Stimulated activated CD8-positive, alpha-beta memory T cell treated with anti-CD3 and anti-CD28 coated beads, Interleukin-4, amount 100 ng/mL, for 4 hours (primary cell): ENCODE measurements at regions not wholly inside any gene's neighbourhood (a gene's known extent, or its start where the extent isn't known, plus 50 kb on each side); places are given as distances from the start of the nearest gene placed in this dataset.
"Not testable (repeated sequence)": the region's sequence is repeated elsewhere in the genome, so short reads cannot be mapped to it uniquely, and the experiment has no call there.

Experiments
- DNase-seq, 2 donors: peaks; one replicate each; pipeline ENCODE4 v3.0.0-alpha.2; 2020; ENCODE audit warnings: low read depth in 2 of 2, low spot score in 1 of 2

DNA sequence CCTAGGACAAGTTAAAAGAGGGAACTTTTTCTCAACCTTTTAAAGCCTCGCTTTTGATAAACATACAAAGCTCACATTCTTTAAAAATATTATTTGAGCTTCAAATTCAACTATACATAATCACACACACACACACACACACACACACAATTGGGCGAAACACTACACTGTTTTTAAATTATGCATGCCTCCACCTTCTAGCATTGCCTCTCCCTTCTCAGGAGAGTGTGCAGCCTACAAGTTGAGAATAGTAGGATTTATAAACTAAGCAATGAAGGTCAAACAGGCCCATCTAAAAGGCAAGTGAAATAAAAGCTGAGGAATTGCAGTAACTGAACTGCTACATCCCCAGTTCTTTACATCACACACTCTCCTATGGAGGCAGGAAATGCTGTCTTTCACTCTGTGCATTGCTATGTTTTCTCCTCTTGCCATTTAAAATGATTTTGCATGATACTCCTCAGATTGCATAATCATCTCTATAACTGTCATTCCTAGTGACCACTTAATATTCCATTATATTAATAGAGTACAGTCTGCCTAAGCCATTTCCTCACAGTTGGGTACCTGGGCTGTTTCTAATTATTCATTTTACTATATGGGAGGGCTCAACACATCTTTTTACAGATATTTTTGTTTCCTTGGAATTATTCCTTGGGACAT is 92.5 kb upstream of the KCNE2 start:
- DNase-seq, result no peak

- DNase-seq, result no peak
Measured at GRCh38 chr21:34272321-34272720, 91.5 kb upstream of the KCNE2 start.

- DNase-seq, result no peak
Measured at GRCh38 chr21:34274001-34274400, 89.8 kb upstream of the KCNE2 start.

GRCh38 chr21:34276711-34277425 is 86.9 kb upstream of the KCNE2 start:
- no peak for DNase-seq

DNA sequence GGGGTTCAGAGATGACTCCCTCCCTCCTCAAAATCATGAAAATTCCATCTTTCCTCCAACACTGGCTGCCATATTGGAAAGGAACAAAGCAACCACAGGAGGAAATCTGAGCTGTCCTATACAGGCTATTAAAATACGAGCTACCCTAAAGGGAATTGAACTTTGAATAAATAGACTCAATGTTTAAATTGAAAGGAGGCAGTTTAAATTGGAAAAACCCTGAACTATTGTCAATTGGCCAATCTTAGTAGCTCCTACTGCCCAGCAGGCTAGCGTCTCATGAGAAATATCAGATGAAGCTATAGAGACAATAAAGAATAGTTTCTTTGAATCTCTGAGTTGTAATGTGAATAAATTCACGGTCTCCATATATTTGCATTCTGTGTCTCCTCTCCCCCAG is 85.4 kb upstream of the KCNE2 start:
- no peak for DNase-seq

DNA sequence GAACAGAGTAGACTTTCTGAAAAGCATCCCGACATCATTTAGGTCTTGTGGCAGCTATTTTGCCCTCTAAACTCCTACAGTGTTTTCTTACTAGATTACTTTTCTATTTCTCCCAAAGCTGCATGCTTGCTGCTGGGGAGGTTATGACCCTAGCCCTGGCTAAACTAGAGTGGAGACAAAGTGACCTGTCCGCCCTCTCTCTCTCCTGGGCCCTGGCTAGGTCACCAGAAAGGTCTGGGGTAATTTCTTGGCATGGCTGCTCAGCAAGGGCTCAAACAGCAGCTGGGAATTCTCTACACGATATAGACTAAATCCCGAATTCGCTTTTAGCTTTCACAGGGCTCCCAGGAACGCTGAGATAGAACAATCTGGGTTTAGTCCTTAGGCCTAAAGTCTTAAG is 84.5 kb upstream of the KCNE2 start:
- no peak for DNase-seq

DNA sequence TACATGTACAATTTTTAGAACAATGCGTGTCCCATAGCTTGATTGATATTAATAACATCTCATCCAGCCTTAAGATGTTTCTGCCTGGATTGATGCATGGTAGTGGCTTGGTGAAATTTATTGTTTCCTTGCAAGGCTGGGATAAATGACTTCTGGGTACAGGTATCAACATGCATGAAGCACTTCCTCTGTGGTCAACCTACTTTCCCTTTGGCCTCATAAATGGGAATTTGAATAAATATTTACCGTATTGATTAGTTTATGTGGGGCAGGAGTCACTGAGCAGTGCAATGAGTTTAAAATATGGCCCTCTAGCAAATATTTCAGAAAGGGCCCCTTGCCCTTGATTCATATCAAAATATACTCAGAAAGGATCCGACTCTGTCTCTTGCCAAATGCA is 83.9 kb upstream of the KCNE2 start:
- no peak for DNase-seq

DNA sequence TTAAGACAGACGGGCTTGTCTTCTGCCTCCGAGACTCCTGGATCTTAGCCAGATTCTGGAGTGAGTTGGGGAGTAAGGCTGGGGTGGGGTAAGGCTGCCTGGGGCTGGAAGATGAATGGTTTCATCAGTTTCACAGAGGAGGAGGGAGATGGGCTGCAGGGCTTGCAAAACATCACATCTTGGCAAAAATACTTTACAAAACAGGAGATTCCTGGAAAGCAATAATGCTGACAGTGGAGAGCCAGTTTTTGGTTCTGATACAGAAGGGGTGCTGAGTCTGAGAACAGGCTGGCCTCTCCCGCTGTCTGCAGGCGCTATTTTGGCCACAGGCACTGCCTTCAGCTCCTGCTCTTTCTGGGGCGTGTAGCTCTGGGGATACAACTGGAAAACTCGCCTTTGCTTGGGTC is 83.4 kb upstream of the KCNE2 start:
- DNase-seq, result no peak

- DNase-seq, result no peak
Measured at GRCh38 chr21:34280959-34281358, 82.8 kb upstream of the KCNE2 start.

DNA sequence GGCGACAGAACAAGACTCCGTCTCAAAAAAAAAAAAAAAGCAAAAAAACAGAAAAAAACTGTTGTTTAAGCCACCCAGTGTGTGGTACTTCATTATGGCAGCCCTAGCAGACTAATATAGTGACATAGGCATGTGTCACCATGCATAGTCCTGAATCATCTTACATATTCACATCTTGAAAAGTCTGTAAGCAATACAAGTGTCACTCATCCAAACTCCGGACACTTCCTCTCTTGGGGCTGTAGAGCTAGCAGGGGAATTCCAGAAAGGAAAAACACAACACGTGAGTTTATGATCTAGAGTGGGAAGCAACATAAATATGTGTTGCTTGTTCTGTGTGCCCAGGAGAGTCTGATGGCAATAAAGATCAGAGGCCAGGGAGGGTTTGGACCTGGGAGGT is 81.6 kb upstream of the KCNE2 start:
- no peak for DNase-seq

GRCh38 chr21:34284666-34285065 is 79.1 kb upstream of the KCNE2 start:
- no peak for DNase-seq

GRCh38 chr21:34288042-34288441 is 75.8 kb upstream of the KCNE2 start:
- DNase-seq, result not testable (repeated sequence)

- DNase-seq, result no peak
Measured at GRCh38 chr21:34289856-34290255, 74.0 kb upstream of the KCNE2 start.

- DNase-seq, result no peak
Measured at GRCh38 chr21:34296878-34297277, 66.9 kb upstream of the KCNE2 start.

GRCh38 chr21:34298534-34299167 is 65.2 kb upstream of the KCNE2 start:
- DNase-seq, result no peak

DNA sequence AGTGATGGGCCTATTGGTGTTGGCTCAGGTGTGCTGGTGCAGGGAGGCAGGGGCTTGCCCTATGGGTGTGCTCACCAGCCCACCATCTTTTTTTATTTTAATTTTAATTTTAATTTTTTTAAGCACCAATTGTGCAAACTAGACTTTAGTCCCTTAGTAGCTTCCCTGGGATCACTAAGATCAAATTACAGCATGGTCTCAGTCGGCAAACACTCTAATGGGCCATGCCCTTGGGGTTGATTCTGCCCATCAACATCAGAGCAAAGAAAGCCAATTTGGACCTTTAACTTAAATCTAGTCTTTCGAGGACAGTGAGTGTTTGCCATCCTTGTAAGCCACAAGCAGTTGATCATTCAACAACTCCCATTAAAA is 64.7 kb upstream of the KCNE2 start:
- DNase-seq, result no peak

- DNase-seq, result no peak
Measured at GRCh38 chr21:34302521-34302920, 61.3 kb upstream of the KCNE2 start.

- no peak for DNase-seq
Measured at GRCh38 chr21:34305605-34306604, 57.9 kb upstream of the KCNE2 start.

DNA sequence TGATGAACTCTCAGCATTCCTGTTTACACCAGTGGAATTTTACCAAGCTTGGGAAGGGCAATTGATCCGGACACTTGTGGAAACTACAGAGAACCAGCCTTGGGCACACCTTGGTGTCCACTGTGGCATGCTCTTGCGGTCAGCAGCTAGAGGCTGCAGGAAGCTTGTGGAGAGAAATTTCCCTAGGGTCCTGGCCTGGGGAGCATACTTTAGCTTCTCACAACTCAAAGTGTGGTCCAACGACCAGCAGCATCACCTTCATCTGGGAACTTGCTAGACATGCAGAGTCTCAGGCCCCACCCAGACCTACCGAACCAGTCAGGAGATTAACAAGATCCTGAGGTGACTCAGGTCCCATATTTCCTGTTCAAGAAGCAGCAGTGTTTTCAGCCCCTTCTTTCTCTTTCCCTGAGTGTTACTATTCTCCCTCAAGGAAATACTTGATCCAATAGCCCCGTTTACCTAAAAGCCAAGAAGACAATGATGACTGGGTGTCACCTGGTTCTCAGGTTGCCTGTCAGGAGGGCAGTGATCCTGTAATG is 55.7 kb upstream of the KCNE2 start:
- no peak for DNase-seq

DNA sequence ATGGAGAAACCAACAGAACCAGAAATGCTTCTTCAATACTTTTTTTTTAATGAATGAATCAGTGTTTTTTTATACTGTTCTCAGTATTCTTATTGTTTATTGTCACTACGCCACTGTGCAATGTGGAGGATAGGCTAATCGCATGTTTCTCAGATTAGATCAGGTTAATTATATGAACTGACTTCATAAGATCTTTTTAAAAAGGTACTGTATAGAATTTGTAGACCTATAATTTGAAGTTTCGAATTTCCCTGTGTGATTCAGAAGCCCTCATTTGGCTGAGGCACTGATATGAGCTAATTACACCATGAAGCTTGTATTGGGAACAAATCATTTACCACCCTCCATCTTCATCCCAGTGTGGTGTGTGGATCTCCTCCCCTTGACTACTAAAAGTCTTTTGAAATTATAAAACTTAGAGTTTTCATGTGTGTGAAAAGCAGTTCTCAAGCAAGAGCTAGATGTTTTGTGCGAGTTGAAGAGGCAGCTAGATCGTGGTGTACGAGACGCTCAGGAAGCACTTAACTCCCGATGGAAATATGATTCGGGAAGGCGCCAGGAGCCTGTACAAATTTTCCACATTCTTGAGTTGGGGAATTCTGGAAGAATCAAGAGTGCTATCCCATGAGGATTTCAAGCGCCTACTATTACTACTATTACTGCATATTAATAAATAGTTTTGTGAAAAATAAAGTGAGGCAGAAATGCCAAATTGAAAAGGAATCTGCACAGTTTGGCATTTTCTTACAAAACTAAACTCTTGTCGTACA is 52.1 kb upstream of the KCNE2 start:
- DNase-seq, result no peak
